B cell (primary cell): ENCODE measurements at regions not wholly inside any gene's neighbourhood (a gene's known extent, or its start where the extent isn't known, plus 50 kb on each side); places are given as distances from the start of the nearest gene placed in this dataset.

Experiments used
- ATAC-seq: fragments of 200-7000 bp; cut with Tn5 transposase; one replicate; pipeline ENCODE4 v1.10.0; 2021; ENCODE audit warnings: low read depth, mild to moderate bottlenecking, moderate number of reproducible peaks, moderate library complexity
- CTCF ChIA-PET: fragments of 350-600 bp; sonication (Branson Sonifier 250); formaldehyde crosslinking; loops from one replicate; lab custom pipeline; 2021; ENCODE audit warnings: antibody characterized with exemption, inconsistent platforms; lab: Charles Lee
- POLR2A ChIA-PET: fragments of 350-600 bp; sonication (Branson Sonifier 250); formaldehyde crosslinking; loops from one replicate; lab custom pipeline; 2021; ENCODE audit warnings: antibody characterized with exemption; lab: Charles Lee
- DNase-seq: peaks from one replicate; pipeline ENCODE4 v3.0.0; 2013
- H2AFZ ChIP-seq: 2 replicates; pipeline ENCODE4 v1.6.1; 2012; ENCODE audit warnings: mild to moderate bottlenecking, low read depth, low read length; ENCODE audit not compliant: insufficient read depth, poor library complexity, severe bottlenecking
- H3K27ac ChIP-seq, 2 donors: 1 replicate in 1 of 2; 2 replicates in 1 of 2; pipeline ENCODE4 v1.5.1; 2012 to 2013; ENCODE audit warnings: low read length in 2 of 2, mild to moderate bottlenecking in 2 of 2, moderate library complexity in 1 of 2
- H3K27me3 ChIP-seq, 4 experiments: fragments of 200-600 bp in 1 of 4; sonication (generic) in 1 of 4; replicated peaks in 1 of 4; 1 replicate in 2 of 4; 2 replicates in 2 of 4; pipeline versions ENCODE4 v1.6.1 to v1.7.0; 2013 to 2016; ENCODE audit warnings: low read length in 3 of 4, mild to moderate bottlenecking in 2 of 4, mixed read lengths in 1 of 4, moderate library complexity in 1 of 4; ENCODE audit not compliant: insufficient read depth in 4 of 4, control insufficient read depth in 3 of 4; ENCODE audit errors: control extremely low read depth in 1 of 4
- H3K36me3 ChIP-seq, 2 experiments: replicated peaks in 1 of 2; 1 replicate in 1 of 2; 2 replicates in 1 of 2; pipeline versions ENCODE4 v1.6.1 to v1.7.1; 2013; ENCODE audit warnings: low read length in 1 of 2; ENCODE audit not compliant: insufficient read depth in 2 of 2, control insufficient read depth in 1 of 2; ENCODE audit errors: control extremely low read depth in 1 of 2, extremely low read depth in 1 of 2
- H3K4me1 ChIP-seq, 2 donors: fragments of 200-600 bp in 1 of 2; sonication (generic) in 1 of 2; 1 replicate in 1 of 2; 2 replicates in 1 of 2; pipeline versions ENCODE4 v1.5.1 to v1.6.1; 2013 to 2017; ENCODE audit warnings: low read length in 2 of 2; ENCODE audit not compliant: control insufficient read depth in 2 of 2, insufficient read depth in 2 of 2
- H3K4me2 ChIP-seq: replicated peaks from 2 replicates; pipeline ENCODE3; 2012; ENCODE audit warnings: mild to moderate bottlenecking, low read depth, low read length; ENCODE audit not compliant: poor library complexity, severe bottlenecking
- H3K4me3 ChIP-seq, 5 experiments: fragments of 200-600 bp in 1 of 5; sonication (generic) in 1 of 5; 1 replicate in 3 of 5; 2 replicates in 2 of 5; pipeline versions ENCODE4 v1.5.1 to v1.7.0; 2011 to 2016; ENCODE audit warnings: low read length in 4 of 5, mild to moderate bottlenecking in 4 of 5, low read depth in 2 of 5, control low read depth in 1 of 5, moderate library complexity in 1 of 5; ENCODE audit not compliant: insufficient read depth in 1 of 5; ENCODE audit errors: control extremely low read depth in 1 of 5, extremely low read depth in 1 of 5
- H3K79me2 ChIP-seq: fragments of 200-600 bp; sonication (generic); one replicate; pipeline ENCODE4 v1.6.0; 2016; ENCODE audit warnings: low read length; ENCODE audit not compliant: control insufficient read depth, insufficient read depth
- H3K9ac ChIP-seq: fragments of 200-600 bp; sonication (generic); 2 replicates; pipeline ENCODE4 v1.6.1; 2017; ENCODE audit warnings: mild to moderate bottlenecking, low read length, moderate library complexity
- H3K9me3 ChIP-seq, 3 donors: one replicate each; pipeline versions ENCODE4 v1.6.1 to v1.7.1; 2013; ENCODE audit warnings: low read length in 2 of 3; ENCODE audit not compliant: control insufficient read depth in 2 of 3, insufficient read depth in 1 of 3; ENCODE audit errors: control extremely low read depth in 1 of 3
- H4K20me1 ChIP-seq: 2 replicates; pipeline ENCODE4 v1.6.0; 2012; ENCODE audit warnings: mild to moderate bottlenecking, low read length; ENCODE audit not compliant: insufficient read depth, control insufficient read depth, poor library complexity, severe bottlenecking
- H3K27ac Mint-ChIP-seq: one replicate; pipeline ENCODE4 v1.8.0; 2021; ENCODE audit warnings: mixed read lengths
- H3K27me3 Mint-ChIP-seq: one replicate; pipeline ENCODE4 v1.8.0; 2021; ENCODE audit warnings: mixed read lengths
- H3K4me1 Mint-ChIP-seq: one replicate; pipeline ENCODE4 v1.8.0; 2021; ENCODE audit warnings: mixed read lengths
- H3K4me3 Mint-ChIP-seq: one replicate; pipeline ENCODE4 v1.8.0; 2021; ENCODE audit warnings: mixed read lengths
- H3K9me3 Mint-ChIP-seq: one replicate; pipeline ENCODE4 v1.8.0; 2022; ENCODE audit warnings: mixed read lengths; ENCODE audit not compliant: insufficient read depth
- EZH2 ChIP-seq: IDR thresholded peaks from 2 replicates; pipeline ENCODE4 v1.6.1; 2012; ENCODE audit warnings: borderline replicate concordance, low read depth, mild to moderate bottlenecking, moderate library complexity, low read length; ENCODE audit not compliant: insufficient read depth, poor library complexity, severe bottlenecking
- WGBS: methylation state at CpG from one replicate; pipeline ENCODE4 v1.1.5; 2013; ENCODE audit warnings: missing lambda C conversion rate; ENCODE audit not compliant: insufficient coverage; 5-methylcytosine and 5-hydroxymethylcytosine counted together
- intact Hi-C: fragments of 100-400 bp; cut with micrococcal nuclease; formaldehyde crosslinking; loops from one replicate; pipeline ENCODE4 v1.10.0; 2022
- TF ChIP-seq, protein P1 (sequence below): fragments of 200-600 bp; IDR thresholded peaks from one replicate; pipeline ENCODE4 v1.8.0; 2022; ENCODE audit warnings: antibody characterized with exemption, mild to moderate bottlenecking

GRCh38 chr5:161134956-161135355 lies 282.9 kb upstream of the ATP10B start:
- no peaks in the 10 kb centered on the region for H3K27me3 ChIP-seq
- TF ChIP-seq, protein P1, sequence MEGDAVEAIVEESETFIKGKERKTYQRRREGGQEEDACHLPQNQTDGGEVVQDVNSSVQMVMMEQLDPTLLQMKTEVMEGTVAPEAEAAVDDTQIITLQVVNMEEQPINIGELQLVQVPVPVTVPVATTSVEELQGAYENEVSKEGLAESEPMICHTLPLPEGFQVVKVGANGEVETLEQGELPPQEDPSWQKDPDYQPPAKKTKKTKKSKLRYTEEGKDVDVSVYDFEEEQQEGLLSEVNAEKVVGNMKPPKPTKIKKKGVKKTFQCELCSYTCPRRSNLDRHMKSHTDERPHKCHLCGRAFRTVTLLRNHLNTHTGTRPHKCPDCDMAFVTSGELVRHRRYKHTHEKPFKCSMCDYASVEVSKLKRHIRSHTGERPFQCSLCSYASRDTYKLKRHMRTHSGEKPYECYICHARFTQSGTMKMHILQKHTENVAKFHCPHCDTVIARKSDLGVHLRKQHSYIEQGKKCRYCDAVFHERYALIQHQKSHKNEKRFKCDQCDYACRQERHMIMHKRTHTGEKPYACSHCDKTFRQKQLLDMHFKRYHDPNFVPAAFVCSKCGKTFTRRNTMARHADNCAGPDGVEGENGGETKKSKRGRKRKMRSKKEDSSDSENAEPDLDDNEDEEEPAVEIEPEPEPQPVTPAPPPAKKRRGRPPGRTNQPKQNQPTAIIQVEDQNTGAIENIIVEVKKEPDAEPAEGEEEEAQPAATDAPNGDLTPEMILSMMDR, result no peak
- TF ChIP-seq EZH2, result no peak
- no peak overlapping the region for H3K4me3 Mint-ChIP-seq
- no peak overlapping the region for H3K27ac Mint-ChIP-seq
- H3K79me2 ChIP-seq, result no peaks in the 10 kb centered on the region
- CTCF ChIA-PET, result no interaction called here
- H3K9ac ChIP-seq, result no peak overlapping the region
- no peaks in the 10 kb centered on the region for H4K20me1 ChIP-seq
- no peak overlapping the region for H3K4me3 ChIP-seq
- no peak for DNase-seq
- no peaks in the 10 kb centered on the region for H3K4me1 ChIP-seq
- no peak overlapping the region for H3K4me2 ChIP-seq
- ATAC-seq, result no peak
- no peaks in the 10 kb centered on the region for H3K27me3 Mint-ChIP-seq
- no peaks in the 10 kb centered on the region for H3K9me3 Mint-ChIP-seq
- peaks cover 1% of the 10 kb centered on the region for H3K4me1 Mint-ChIP-seq
- POLR2A ChIA-PET, result no interaction called here
- intact Hi-C loops, result loop anchor here (10.0 kb wide), 1 partner anchor 990 kb away; no protein-coding TSS in a partner anchor
- no peaks in the 10 kb centered on the region for H3K36me3 ChIP-seq
- WGBS, result 75% methylated on average over 2 of the region's 5 CpGs
- no peaks in the 10 kb centered on the region for H3K9me3 ChIP-seq
- no peak overlapping the region for H3K27ac ChIP-seq
- H2AFZ ChIP-seq, result no peak overlapping the region

DNA sequence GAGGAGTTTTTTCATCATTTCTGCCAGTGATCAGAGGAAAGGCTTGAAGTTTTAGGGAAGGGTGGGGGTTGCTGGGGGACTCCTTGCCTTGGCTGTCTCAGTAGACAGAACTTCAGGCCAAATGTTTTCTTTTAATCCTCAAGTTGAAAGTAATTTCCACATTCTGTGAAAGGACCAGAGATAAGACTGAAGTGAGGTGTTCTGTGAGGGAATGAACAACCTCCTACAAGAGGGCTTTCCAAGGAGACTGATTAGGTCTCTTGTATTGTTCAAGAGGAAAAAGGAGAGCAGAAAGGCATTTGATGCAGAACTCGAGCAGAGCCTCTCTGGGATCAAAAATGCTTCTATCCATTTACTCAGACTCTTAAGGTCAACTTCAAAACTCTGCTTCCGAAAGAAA lies 282.1 kb upstream of the ATP10B start:
- H3K4me3 ChIP-seq, result no peak overlapping the region
- ChIA-PET CTCF (no interaction called here), POLR2A (no interaction called here)
- ATAC-seq (no peak), DNase-seq (no peak)
- no peaks in the 10 kb centered on the region for H3K27me3 Mint-ChIP-seq
- no CpG with 5 or more reads among the region's 2 CpGs for WGBS
- H3K4me1 Mint-ChIP-seq, result no peaks in the 10 kb centered on the region
- H3K79me2 ChIP-seq, result no peaks in the 10 kb centered on the region
- H3K4me2 ChIP-seq, result no peak overlapping the region
- no peaks in the 10 kb centered on the region for H4K20me1 ChIP-seq
- no peak overlapping the region for H3K27ac ChIP-seq
- no peaks in the 10 kb centered on the region for H3K4me1 ChIP-seq
- intact Hi-C loops, result loop anchor here (10.0 kb wide), 1 partner anchor 991 kb away; no protein-coding TSS in a partner anchor
- no peaks in the 10 kb centered on the region for H3K36me3 ChIP-seq
- no peak overlapping the region for H3K4me3 Mint-ChIP-seq
- no peak overlapping the region for H3K27ac Mint-ChIP-seq
- H3K27me3 ChIP-seq, result no peaks in the 10 kb centered on the region
- no peak overlapping the region for H3K9ac ChIP-seq
- no peak for TF ChIP-seq EZH2
- TF ChIP-seq, protein P1, result no peak
- H2AFZ ChIP-seq, result no peak overlapping the region
- no peaks in the 10 kb centered on the region for H3K9me3 ChIP-seq
- no peaks in the 10 kb centered on the region for H3K9me3 Mint-ChIP-seq
